ENCODE measurements at regions not wholly inside any gene's neighbourhood (a gene's known extent, or its start where the extent isn't known, plus 50 kb on each side); places are given as distances from the start of the nearest gene placed in this dataset.
"Not testable (repeated sequence)": the region's sequence is repeated elsewhere in the genome, so short reads cannot be mapped to it uniquely, and the experiment has no call there.

DNA sequence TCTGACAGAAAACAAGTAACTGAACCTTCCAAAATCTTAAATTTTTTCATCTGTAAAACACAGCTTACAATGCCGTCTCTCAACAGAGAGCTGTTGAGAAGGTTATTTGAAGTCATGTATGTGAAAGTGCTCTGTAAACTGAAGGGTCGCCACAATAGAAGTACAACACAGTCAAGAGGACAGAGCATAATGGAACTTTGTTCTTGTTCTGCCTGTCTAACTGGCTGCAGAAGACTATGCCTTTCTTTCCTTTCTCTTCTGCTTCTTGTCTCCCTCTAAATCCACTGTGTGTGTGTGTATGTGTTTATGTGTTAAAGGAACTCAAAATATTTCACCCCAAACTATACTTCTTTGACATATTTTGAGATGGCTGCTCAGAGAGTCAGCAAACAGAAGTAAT is 365.8 kb upstream of the RND3 start:
- no peak for DNase-seq
- no peak for ATAC-seq

DNA sequence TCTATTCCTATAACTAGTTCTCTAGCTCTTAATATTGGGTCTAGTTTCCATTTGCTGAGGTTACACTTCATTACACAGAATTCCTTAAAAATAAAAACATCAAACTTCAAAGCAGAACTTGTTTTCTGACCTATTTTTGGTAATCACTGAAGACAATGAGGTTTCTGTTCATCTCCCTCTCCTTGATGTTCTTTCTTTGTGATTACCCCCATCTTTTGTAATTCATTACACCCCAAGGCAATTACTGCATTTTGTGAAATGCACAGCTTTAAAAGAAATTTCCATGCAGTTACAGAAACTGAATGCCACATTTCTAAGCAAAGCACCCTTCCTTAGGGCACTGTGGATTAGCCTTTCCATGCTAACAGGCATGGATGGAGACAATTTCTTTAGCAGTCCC is 363.2 kb upstream of the RND3 start:
- ATAC-seq (no peak), DNase-seq (no peak)

DNA sequence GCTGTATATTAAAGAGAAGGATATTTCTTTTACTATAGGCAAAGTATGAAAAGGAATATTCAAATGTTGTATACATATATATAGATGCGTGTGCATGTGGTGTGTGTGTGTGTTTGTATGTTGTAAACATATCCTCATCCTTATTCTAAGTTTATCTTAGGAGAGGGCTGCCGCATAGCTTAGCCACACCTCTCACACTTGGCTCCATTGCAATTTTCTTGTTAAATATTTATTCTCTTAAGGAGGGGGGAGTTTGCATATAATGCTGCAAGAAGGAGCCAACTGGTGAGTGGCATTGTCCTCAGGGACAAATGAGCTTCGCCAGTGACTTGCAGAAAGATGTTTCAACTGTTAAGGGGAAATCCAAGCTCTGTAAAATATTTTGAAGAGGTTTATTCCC is 360.1 kb upstream of the RND3 start:
- no peak for DNase-seq
- no peak for ATAC-seq

DNA sequence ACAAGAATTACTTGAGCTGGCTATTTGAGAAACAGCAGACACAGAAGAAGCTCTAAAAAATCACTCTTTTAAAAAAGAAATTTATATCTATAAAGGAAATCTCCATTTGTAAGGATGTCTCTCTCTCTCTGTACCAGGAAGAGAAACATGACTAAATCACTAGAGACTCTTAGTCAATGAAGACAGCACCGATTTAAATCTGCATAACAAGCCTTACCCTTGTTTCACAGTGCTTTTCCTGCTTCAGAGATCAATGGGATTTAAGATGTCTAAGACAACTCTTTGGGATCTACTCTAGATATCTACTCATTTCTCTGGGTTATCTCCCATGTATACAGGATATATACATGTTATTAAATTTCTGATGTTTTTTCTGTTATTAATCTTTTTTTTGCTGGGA is 359.2 kb upstream of the RND3 start:
- ATAC-seq = no peak
- no peak for DNase-seq

DNA sequence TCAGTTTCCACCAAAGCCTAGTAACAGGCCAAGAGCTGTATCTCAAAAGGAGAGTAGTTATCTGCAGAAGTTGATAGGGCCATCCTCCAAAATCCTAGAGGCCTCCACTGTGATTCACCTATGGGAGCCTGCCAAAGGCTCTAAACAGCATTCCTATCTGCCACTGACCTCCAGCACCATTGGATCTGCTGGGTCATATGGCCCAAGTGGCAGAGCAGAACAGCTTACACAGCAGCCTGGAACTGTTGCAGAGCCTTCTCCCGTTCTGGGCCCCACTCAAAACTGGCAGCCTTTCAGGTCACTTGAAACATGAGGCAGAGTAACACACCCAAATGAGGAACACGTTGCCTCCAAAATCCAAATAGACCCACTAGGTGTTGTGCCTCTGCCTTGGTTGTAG is 345.2 kb upstream of the RND3 start:
- DNase-seq (no peak), ATAC-seq (no peak)

DNA sequence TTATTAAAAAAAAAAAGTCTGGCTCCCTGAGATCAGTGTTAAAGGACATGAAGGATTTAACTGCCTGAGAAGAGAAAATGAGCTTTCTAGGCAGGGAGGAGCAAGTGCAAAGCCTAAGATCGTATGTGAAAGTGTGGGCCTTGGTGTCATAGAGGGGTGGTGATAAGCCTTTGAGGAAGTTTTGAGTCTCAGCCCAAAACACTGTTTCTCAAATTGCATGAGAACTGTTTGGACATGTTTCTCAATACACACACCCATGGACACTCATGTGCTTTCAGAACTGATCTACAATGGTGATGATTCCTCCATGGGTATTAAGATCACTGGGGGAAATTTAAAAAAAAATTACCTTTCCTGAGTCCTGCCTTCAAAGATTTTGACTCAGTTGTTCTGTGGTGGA is 336.7 kb upstream of the RND3 start:
- DNase-seq (no peak), ATAC-seq (no peak)

DNA sequence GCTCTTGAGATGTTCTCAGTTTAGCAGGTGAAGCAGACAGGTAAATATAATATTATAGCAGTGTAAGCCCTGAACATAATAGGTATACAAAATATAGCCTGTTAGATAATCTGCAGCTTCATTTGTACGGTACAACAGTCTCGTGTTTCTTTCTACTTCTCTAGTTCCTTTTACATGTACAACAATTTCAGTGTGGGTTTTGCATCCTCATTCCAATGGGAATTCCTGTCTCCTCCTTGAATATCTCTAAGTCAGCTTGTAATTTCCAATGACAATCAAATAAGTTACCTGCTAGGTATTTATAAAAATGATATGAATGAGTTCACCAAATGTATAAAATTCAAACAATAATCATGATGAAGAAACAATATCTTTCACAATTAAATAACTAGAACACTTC is 330.0 kb upstream of the RND3 start:
- DNase-seq (no peak), ATAC-seq (no peak)

DNA sequence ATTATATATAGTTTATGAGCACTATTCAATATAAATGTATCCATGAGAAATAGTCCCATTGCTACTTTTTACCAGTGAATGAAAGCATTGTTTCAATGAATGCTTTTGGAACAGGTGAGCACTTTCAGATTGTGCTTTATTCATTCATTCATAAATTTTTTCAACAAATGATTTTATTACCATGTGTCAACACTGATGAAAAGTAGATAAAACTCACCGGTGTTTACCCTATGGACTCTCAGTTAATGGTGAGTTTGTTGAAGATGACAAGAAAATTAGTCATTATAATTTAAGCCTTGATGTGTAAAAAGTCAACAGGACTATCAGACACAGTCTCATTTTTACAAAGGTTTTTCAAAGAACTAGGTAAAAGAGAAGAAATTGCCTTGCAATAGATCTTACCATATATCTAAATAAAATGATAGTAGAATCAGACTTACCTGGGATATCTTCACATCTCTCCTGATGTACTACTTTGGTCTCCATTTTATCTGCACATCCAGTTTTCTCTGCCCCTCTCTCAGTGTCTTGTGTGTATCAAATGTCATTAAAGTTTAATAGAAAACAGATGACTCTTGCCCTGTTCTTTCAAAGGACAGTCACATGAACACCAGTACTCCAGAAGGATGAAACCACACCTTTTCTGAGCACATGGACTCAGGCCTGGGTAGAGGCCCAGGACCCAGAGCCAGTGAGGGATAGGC is 325.3 kb upstream of the RND3 start:
- ATAC-seq = no peak
- DNase-seq = no peak

DNA sequence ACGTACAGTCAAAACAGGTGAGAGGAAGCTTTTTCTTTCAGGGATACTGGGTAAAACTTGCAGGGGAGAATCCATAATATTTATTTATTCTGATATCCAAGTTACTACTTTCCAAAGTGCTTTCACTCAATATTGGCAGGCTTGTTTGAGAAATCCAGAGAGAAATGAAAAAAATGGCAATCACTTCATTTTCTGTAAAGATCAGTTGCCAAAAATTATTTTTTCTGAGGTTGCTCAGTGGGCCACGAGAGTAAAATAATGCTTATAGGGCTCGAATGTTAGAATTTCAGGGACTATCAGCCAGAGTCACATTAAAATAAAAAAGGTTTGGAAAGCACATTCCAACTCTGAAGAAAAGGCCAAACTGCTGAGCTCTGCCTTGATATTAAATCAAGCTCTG is 324.6 kb upstream of the RND3 start:
- DNase-seq (no peak), ATAC-seq (no peak)

DNA sequence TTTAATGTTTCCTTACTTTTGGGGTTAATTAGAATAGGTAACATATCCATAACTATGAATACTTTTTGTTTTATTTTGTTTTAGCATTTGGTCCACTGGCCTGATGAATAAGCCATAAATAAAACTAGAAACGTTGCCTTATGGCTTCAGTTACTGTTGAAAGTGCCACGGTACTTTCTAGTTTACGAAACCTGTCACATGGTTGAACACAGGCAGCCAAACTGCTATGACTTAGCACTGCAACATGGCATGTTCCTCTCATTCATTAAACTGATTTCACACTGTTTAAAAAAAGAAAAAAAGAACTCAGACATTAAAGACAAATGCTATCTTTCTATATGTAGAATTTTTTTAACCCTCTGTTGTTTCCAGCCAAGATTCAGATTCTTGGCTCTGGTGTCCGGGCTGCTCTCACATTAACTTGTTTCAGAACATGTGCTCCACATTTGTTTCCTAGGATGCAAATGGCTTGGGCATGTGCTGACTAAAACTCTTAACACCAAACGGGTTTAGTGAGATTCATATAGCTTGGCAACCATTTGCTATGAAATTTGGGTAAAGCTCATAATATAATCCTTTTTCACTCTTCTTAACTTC is 323.9 kb upstream of the RND3 start:
- ATAC-seq (no peak), DNase-seq (no peak)

DNA sequence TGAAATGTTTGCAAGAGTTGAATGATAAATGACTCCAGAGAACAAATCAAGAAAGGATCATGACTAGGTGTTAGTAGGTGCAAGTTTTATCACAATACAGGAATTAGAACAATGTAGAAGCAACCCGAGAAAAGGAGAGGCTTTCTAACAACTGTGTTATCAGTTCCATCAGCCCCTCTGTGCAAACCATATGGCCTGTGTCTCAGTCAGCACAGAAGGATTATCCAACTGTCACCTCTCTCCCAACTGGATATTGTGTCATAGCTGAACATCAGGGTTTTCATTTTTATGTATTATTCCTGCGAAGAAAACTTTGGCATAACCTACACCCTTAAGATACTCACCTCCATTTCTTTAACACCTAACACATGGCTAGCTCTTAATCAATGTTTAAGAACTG is 321.6 kb upstream of the RND3 start:
- ATAC-seq = no peak
- no peak for DNase-seq

DNA sequence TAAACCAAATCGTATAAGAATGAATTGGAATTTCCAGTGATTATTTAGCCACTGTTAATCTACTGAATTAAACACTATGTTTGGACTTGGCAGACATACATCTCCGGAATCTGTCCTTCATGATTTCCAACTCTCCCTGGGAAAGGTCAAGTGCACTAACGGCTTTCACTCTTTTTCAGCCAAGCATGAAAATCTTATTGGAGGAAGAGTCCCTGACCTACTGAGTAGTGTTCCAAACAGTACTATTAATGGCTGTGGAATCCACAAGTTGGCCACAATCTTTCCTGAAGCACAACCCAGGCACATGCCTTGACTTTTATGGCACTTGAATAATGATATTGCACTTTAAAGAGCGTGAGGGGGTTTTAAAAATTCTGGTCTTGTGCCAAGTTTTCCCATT is 318.9 kb upstream of the RND3 start:
- no peak for DNase-seq
- no peak for ATAC-seq

DNA sequence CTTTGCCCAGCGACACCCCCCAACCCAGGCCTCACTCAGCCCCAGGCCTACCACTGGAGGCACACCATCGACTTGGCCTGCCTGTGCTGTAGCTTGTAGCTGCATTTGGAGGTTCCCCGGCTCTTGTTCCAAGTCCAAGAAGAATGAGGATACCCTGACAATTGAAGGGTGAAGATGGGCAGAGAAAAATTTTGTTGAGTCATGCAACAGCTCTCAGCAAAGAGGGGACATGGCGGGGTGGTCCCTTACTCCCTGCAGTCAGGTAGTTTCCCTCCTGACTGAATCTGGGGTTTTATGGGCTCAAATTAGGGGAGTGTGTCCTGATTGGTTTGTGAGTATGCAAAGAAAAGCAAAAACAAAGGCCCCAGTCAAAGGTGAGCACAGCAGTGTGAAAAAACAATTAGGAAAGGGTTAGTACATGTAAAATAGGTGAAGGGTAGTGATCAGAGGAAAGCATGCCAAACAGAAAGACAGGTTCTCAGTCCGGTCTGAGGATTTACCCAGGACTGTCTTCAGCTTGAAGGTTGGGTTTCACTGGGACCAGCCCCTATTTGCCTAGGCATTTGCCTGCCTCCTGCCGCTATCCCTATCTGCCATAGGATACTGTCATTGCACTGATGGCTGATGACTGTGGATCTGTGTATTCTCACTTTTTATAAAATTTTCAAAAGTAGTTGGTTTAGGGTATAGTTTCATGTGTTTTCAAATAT is 316.4 kb upstream of the RND3 start:
- DNase-seq (no peak), ATAC-seq (no peak)

DNA sequence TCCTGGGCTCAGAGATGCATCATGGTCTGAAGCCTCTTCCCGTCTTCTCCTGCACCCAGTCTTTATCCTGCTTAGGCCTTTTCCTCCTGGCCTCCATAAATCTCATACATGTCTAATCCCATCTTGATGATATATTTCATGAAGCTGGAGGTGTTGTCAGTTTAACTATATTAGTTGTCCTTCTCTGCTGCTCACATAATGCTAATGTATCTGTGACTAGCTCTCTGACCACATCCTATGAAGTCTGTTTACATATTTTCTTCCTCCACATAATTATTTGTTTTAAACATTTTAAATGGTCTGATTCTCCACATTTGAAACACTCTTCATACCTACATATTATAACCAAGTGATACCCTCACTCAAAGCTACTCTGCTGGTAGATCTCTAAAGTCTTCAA is 315.2 kb upstream of the RND3 start:
- DNase-seq (no peak), ATAC-seq (no peak)

DNA sequence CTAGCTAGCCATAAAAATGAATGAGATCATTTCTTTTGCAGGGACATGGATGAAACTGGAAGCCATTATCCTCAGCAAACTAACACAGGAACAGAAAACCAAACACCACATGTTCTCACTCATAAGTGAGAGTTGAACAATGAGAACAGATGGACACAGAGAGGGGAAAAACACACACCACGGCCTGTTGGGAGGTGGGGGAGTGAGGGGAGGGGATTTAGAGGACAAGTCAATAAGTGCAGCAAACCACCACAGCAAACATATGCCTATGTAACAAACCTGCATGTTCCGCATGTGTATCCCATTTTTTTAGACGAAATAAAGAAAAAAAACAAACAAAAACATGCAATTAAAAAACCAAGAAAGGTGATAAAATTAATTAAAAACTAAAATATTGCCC is 308.8 kb upstream of the RND3 start:
- ATAC-seq = not testable (repeated sequence)

DNA sequence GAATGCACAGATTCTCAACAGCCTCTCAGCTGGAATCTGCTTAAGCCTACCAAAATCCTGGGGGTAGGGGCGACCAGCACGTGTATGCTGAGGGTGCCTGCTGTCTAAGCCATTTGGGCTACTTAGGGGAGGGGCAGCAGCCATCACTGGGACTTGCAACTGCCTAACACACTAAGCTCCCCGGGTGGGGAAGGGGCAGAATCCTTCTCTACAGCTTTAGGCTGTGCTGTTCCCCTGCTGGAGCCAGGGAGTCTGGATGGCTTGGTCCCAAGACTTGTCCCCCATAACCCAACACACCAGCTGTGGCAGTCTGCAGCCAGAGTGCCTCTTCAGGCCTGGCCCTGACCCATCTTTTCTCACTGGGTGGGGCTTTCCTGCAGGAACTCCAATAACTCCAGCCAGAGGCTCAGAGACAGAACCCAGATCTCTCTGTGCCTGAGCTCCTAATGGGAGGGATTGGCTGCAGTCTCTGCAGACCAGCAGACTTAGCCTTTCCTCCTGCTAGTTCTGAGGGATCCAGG is 305.4 kb upstream of the RND3 start:
- ATAC-seq = no peak
- no peak for DNase-seq

More for the DNA sequence above, 308.8 kb upstream of the RND3 start:
- DNase-seq = not testable (repeated sequence)

DNA sequence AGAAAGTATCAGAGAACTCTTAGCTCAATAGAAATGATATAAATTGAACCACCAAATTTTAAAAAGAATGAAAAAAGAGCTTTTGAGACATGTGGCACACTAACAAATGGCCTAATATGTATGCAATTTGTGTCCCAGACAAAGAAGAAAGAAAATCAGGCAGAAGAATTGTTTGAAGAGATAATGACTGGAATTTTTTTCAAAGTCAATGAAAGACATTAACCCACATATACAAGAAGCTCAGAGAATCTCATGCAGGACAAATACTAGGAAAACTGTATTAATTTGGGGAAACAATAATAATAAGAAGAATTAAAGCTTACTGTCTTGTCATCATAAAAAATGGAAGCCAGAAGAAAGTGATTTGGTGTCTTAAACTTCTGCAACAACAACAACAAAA is 304.1 kb upstream of the RND3 start:
- DNase-seq = no peak
- no peak for ATAC-seq

DNA sequence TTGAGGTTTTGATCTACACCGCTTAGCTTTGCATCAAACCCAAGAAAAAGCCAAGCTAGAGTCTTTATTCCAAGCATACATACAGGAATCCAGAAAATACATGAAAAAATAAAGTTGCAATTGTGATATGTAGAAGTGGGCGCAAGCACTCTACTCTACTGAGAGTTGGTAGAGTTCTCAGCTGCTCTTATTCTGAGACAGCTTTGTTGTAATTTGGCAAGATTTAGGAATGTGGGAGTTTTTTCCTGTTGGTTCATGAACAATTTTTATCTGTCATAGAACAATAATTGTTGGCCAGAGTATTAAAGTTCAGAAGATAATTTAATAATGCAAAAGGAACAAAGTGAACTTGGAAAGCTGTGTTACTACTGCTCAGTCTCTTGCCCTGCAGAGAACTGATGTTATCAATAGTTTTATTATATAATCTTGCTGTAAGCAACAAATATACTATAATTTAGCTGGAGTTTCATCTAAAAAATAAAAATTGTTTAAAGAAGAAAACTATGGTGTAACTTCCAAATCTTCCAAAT is 302.0 kb upstream of the RND3 start:
- ATAC-seq = no peak
- no peak for DNase-seq

DNA sequence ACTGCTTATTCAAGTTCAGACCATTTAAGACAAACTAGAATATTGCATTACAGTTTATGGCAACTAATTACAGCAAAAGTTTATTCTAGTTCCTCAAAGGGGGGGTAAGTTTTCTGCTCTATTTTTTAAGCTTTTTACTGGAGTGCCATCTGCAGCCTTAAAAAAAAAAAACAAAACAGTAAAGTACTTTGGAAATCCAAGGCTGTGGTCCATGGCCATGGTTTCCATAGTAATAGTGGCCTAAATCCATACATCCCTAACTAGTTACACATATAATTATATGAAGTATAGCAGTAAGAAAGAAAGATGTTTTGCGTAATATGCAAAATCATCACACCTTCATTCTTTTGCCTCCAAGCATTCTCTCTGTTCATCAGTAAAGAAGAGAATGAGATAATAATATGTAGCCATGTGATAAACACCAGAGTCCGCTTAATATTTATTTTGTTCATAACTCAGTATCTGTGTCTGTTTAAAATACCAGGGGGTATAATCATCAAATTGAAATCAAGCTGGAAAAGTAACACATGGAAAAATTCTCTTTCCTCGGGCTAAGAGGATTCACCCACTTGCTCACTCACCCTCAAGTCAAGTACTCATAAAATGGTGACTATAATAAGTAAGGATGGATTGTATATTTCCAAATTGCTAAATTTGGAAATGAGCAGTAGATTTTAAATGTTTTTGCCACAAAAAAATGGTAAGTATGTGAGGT is 301.1 kb upstream of the RND3 start:
- no peak for ATAC-seq
- no peak for DNase-seq

DNA sequence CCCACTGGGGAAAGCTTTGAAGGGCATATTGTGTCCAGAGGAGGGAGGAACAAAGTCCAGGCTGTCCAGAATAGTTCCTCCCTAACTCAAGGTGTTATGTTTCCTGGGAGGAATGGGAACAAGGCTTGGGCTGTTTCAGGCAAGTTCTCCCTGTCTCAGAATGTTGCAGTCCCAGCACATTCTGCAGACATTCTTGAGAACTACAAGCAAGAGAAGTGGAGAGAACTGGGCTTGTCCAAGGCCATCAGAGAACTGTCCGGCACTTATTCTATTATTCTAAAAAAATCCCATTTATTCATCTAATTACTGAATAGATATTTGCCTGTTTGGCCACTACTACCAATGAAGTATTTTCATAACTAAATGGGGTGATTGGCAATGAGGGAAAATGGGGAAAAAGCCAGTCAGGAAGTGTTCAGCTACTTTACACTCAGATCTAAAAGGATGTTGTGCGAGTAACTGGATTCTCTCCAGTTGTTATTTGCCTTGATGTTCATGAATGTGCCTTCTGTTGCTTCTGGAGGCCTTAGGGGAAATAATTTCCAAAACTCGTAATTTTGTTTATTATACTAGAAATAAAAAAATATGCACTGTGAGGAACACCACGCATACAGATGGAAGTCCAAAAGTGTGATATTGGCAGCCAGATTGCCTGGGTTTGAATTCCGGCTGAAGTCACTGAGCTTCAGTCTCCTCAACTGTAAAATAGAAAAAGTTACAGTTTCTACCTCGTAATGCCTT is 300.1 kb upstream of the RND3 start:
- DNase-seq = no peak
- ATAC-seq = no peak

DNA sequence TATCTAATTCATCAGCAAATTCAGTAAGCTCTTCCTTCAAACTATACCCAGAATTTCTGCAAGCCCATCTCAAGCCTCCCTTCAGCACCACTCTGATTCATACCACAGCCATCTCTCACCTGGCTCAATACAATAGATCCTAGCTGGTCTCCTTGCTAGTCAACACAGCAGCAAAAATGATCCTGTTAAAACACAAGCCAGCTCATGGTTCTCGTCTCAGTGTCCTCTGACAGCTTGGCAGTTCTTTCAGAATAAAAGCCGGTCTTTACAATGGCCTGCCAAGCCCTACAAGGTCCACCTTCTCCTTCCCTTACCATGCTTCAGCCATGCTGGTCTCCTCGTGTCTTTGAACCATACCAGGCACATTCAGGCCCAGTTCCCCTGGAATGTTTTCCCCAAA is 296.9 kb upstream of the RND3 start:
- DNase-seq (no peak), ATAC-seq (no peak)

DNA sequence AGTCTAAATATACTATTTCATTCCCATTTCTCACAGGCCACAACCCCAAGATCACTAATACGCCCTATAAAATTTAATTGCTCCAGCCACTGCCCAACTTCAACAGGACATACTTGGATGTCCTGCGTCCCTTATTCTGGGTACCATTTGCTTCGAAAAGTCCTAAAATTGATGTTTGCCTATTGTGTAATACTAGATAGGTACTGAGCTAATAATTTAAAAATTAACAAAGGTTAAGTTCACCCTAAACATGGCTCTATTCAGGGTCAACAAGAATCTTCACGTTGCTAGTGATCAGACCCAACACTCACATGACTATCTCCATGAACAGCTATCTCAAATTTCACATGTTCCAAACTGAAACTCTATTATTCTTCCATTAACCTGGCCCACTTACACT is 296.4 kb upstream of the RND3 start:
- DNase-seq (no peak), ATAC-seq (no peak)
